ENCODE measurements at regions not wholly inside any gene's neighbourhood (a gene's known extent, or its start where the extent isn't known, plus 50 kb on each side); places are given as distances from the start of the nearest gene placed in this dataset.

DNA sequence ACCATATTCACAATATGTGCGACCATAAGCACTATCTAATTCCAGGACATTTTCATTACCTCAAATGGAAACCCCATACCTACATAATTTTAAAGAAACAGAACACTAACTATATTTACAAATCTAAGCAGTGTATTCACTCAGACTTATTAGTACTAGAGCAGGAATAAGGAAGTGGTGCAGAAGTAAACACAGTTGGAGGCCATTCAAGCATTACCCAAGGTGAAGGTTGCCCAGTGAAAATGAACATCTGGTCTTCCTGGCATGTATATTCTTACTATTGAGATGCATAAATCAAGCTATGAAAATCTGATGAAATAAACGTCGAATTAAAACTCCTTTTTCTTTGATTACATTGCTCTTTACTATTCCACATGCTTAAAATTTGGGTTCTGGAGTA lies 78.9 kb upstream of the TTC14 start:
- TF ChIP-seq POLR2A (IDR thresholded peaks at IDR 0.05) (no peak), POLR2AphosphoS5 (IDR thresholded peaks at IDR 0.05) (no peak)
- TF ChIP-seq, protein P1, sequence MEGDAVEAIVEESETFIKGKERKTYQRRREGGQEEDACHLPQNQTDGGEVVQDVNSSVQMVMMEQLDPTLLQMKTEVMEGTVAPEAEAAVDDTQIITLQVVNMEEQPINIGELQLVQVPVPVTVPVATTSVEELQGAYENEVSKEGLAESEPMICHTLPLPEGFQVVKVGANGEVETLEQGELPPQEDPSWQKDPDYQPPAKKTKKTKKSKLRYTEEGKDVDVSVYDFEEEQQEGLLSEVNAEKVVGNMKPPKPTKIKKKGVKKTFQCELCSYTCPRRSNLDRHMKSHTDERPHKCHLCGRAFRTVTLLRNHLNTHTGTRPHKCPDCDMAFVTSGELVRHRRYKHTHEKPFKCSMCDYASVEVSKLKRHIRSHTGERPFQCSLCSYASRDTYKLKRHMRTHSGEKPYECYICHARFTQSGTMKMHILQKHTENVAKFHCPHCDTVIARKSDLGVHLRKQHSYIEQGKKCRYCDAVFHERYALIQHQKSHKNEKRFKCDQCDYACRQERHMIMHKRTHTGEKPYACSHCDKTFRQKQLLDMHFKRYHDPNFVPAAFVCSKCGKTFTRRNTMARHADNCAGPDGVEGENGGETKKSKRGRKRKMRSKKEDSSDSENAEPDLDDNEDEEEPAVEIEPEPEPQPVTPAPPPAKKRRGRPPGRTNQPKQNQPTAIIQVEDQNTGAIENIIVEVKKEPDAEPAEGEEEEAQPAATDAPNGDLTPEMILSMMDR (IDR thresholded peaks at IDR 0.05) = no peak

All from suprapubic skin (tissue), 4 donors.